ENCODE measurements at regions not wholly inside any gene's neighbourhood (a gene's known extent, or its start where the extent isn't known, plus 50 kb on each side); places are given as distances from the start of the nearest gene placed in this dataset.

- no peaks in the 10 kb centered on the region for H3K36me3 ChIP-seq (ENCODE audit: control insufficient read depth, low read length)
- peaks cover under 1% of the 10 kb centered on the region; the same call in 1 of the 2 replicates for H3K9me3 ChIP-seq (ENCODE audit: control insufficient read depth, insufficient read depth, low read length)
- H4K20me1 ChIP-seq (ENCODE audit: control insufficient read depth, insufficient read depth, low read depth, low read length) = no peaks in the 10 kb centered on the region
- no peaks in the 10 kb centered on the region for H3F3A ChIP-seq (ENCODE audit: control insufficient read depth, insufficient read depth)
- TF ChIP-seq EZH2phosphoT487 (IDR thresholded peaks at IDR 0.05; ENCODE audit: borderline replicate concordance, low read length) = no peak
- no peak for TF ChIP-seq CTCF (IDR thresholded peaks at IDR 0.05; ENCODE audit: low read depth, low read length, poor library complexity, severe bottlenecking)
- H3K27me3 ChIP-seq (ENCODE audit: control insufficient read depth, low read length) = no peaks in the 10 kb centered on the region
- H3K79me2 ChIP-seq (ENCODE audit: control insufficient read depth, low read length) = no peaks in the 10 kb centered on the region
- no peak overlapping the region for H3K4me2 ChIP-seq (ENCODE audit: low read length)
- H3K27ac ChIP-seq (ENCODE audit: low read depth, low read length) = no peak overlapping the region
- no peaks in the 10 kb centered on the region for H3K4me1 ChIP-seq (ENCODE audit: control insufficient read depth, low read length)
- no peaks in the 10 kb centered on the region for H3K9me2 ChIP-seq (replicated peaks; ENCODE audit: control insufficient read depth, low read length)
- H3K4me3 ChIP-seq (ENCODE audit: low read length) = no peak overlapping the region
These were observed 322.1 kb downstream of the PYDC2 start for GRCh38 chr3:191783024-191783423.

- no peak for TF ChIP-seq EZH2phosphoT487 (IDR thresholded peaks at IDR 0.05; ENCODE audit: borderline replicate concordance, low read length)
- no peak for TF ChIP-seq CTCF (IDR thresholded peaks at IDR 0.05; ENCODE audit: low read depth, low read length, poor library complexity, severe bottlenecking)
- Histone ChIP-seq H4K20me1 (ENCODE audit: control insufficient read depth, insufficient read depth, low read depth, low read length) (no peaks in the 10 kb centered on the region), H3K27ac (ENCODE audit: low read depth, low read length) (no peak overlapping the region), H3K27me3 (ENCODE audit: control insufficient read depth, low read length) (no peaks in the 10 kb centered on the region), H3K4me3 (ENCODE audit: low read length) (no peak overlapping the region), H3K36me3 (ENCODE audit: control insufficient read depth, low read length) (no peaks in the 10 kb centered on the region), H3K9me3 (ENCODE audit: control insufficient read depth, insufficient read depth, low read length) (peaks cover 3% of the 10 kb centered on the region; the same call in 1 of the 2 replicates), H3K4me2 (ENCODE audit: low read length) (no peak overlapping the region), H3K79me2 (ENCODE audit: control insufficient read depth, low read length) (no peaks in the 10 kb centered on the region), H3K9me2 (replicated peaks; ENCODE audit: control insufficient read depth, low read length) (no peaks in the 10 kb centered on the region), H3K4me1 (ENCODE audit: control insufficient read depth, low read length) (no peaks in the 10 kb centered on the region), H3F3A (ENCODE audit: control insufficient read depth, insufficient read depth) (no peaks in the 10 kb centered on the region)
These were observed 330.0 kb downstream of the PYDC2 start for GRCh38 chr3:191790934-191791333.

DNA sequence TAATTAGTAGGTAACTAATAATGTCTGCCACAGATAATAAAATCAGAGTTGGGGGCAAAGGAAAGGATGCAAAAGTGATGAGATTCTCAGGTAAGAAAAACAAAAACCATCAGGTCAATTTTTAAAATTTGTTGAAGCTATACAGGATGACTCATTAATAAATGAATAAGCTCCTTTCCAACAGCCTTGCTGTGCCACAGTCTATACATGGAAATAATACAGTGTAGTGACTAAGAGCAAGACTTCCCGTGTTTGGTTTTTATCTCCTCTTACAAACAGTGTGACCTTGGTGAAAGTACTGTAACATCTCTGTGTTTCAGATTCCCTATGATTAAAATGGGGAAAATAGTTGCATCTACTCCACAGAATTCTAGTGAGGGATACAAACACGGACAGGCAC is 331.6 kb downstream of the PYDC2 start:
- Histone ChIP-seq H3K4me3 (ENCODE audit: low read length) (no peak overlapping the region), H3F3A (ENCODE audit: control insufficient read depth, insufficient read depth) (no peaks in the 10 kb centered on the region), H3K36me3 (ENCODE audit: control insufficient read depth, low read length) (no peaks in the 10 kb centered on the region), H3K9me2 (replicated peaks; ENCODE audit: control insufficient read depth, low read length) (no peaks in the 10 kb centered on the region), H3K79me2 (ENCODE audit: control insufficient read depth, low read length) (no peaks in the 10 kb centered on the region), H3K9me3 (ENCODE audit: control insufficient read depth, insufficient read depth, low read length) (peaks cover 3% of the 10 kb centered on the region; the same call in 1 of the 2 replicates), H3K27me3 (ENCODE audit: control insufficient read depth, low read length) (no peaks in the 10 kb centered on the region), H3K4me1 (ENCODE audit: control insufficient read depth, low read length) (no peaks in the 10 kb centered on the region), H3K27ac (ENCODE audit: low read depth, low read length) (no peak overlapping the region), H3K4me2 (ENCODE audit: low read length) (no peak overlapping the region), H4K20me1 (ENCODE audit: control insufficient read depth, insufficient read depth, low read depth, low read length) (no peaks in the 10 kb centered on the region)
- no peak for TF ChIP-seq EZH2phosphoT487 (IDR thresholded peaks at IDR 0.05; ENCODE audit: borderline replicate concordance, low read length)
- TF ChIP-seq CTCF (IDR thresholded peaks at IDR 0.05; ENCODE audit: low read depth, low read length, poor library complexity, severe bottlenecking) = no peak

Data from DOHH2 (cell line).